PC-3 (cell line): ENCODE measurements at regions not wholly inside any gene's neighbourhood (a gene's known extent, or its start where the extent isn't known, plus 50 kb on each side); places are given as distances from the start of the nearest gene placed in this dataset.
A peak's percentile ranks its signal among the peaks of the same experiment; 100 is the strongest.

ENCODE experiments used
- ATAC-seq: fragments of 200-7000 bp; cut with Tn5 transposase; 2 replicates; pipeline ENCODE4 v1.9.1; 2020; ENCODE audit warnings: mild to moderate bottlenecking, moderate library complexity
- BruUV-seq: library from RNA; stranded (reverse); fragments of 400-500 nt; replicated peaks from 2 replicates; lab custom pipeline; 2021; lab: Mats Ljungman, UMichigan
- CTCF ChIA-PET: fragments of 300-600 bp; sonication (Branson Sonifier 250); formaldehyde crosslinking; loops from one replicate; lab custom pipeline; 2022; ENCODE audit warnings: antibody characterized with exemption; lab: Charles Lee
- POLR2A ChIA-PET: fragments of 300-600 bp; sonication (Branson Sonifier 250); formaldehyde crosslinking; loops from one replicate; lab custom pipeline; 2022; ENCODE audit warnings: antibody characterized with exemption; ENCODE audit not compliant: unreplicated experiment; lab: Charles Lee
- DNase-seq: peaks from one replicate; pipeline ENCODE4 v3.0.0-alpha.2; 2015
- H2AFZ ChIP-seq: fragments of 300-600 bp; sonication (generic); 2 replicates; pipeline ENCODE4 v1.6.0; 2016; ENCODE audit warnings: antibody characterized with exemption, low read length
- H3F3A ChIP-seq: fragments of 300-600 bp; sonication (generic); one replicate; pipeline ENCODE4 v1.6.0; 2017; ENCODE audit warnings: antibody characterized with exemption, low read length, control low read depth, mild to moderate bottlenecking; ENCODE audit not compliant: unreplicated experiment
- H3K27ac ChIP-seq: fragments of 300-600 bp; sonication (generic); 2 replicates; pipeline ENCODE4 v1.5.1; 2016; ENCODE audit warnings: mild to moderate bottlenecking, low read length
- H3K27me3 ChIP-seq: fragments of 300-600 bp; sonication (generic); 2 replicates; pipeline ENCODE4 v1.6.1; 2016; ENCODE audit warnings: low read length, mixed read lengths
- H3K36me3 ChIP-seq: fragments of 300-600 bp; sonication (generic); 2 replicates; pipeline ENCODE4 v1.6.1; 2016; ENCODE audit warnings: low read depth, mixed run types, low read length, mixed read lengths
- H3K4me1 ChIP-seq: fragments of 300-600 bp; sonication (generic); 2 replicates; pipeline ENCODE4 v1.5.1; 2016; ENCODE audit warnings: low read length; ENCODE audit not compliant: insufficient read depth
- H3K4me2 ChIP-seq: fragments of 300-600 bp; sonication (generic); 2 replicates; pipeline ENCODE4 v1.6.0; 2016; ENCODE audit warnings: low read length
- H3K4me3 ChIP-seq: fragments of 300-600 bp; sonication (generic); 2 replicates; pipeline ENCODE4 v1.5.1; 2016; ENCODE audit warnings: mild to moderate bottlenecking, low read length, mixed read lengths
- H3K79me2 ChIP-seq: fragments of 300-600 bp; sonication (generic); 2 replicates; pipeline ENCODE4 v1.6.1; 2017; ENCODE audit warnings: low read length, mixed read lengths
- H3K9ac ChIP-seq: fragments of 300-600 bp; sonication (generic); 2 replicates; pipeline ENCODE4 v1.6.0; 2016; ENCODE audit warnings: mild to moderate bottlenecking, low read length
- H3K9me2 ChIP-seq: fragments of 300-600 bp; sonication (generic); replicated peaks from 2 replicates; pipeline ENCODE4 v1.6.1; 2016; ENCODE audit warnings: mixed run types, low read length, mixed read lengths
- H3K9me3 ChIP-seq: fragments of 300-600 bp; sonication (generic); 2 replicates; pipeline ENCODE4 v1.6.1; 2016; ENCODE audit warnings: low read length, mixed read lengths
- H4K20me1 ChIP-seq: fragments of 300-600 bp; sonication (generic); 2 replicates; pipeline ENCODE4 v1.6.1; 2016; ENCODE audit warnings: low read length, mixed read lengths
- CTCF ChIP-seq: fragments of 300-600 bp; sonication (generic); conservative IDR thresholded peaks from 2 replicates; pipeline ENCODE4 v1.5.1; 2017; ENCODE audit warnings: antibody characterized with exemption, low read depth, mild to moderate bottlenecking, low read length
- EZH2 ChIP-seq: fragments of 300-600 bp; sonication (generic); IDR thresholded peaks from one replicate; pipeline ENCODE4 v1.6.1; 2017; ENCODE audit warnings: antibody characterized with exemption, mild to moderate bottlenecking, low read length; ENCODE audit not compliant: unreplicated experiment
- EZH2phosphoT487 ChIP-seq: fragments of 300-600 bp; sonication (generic); IDR thresholded peaks from 2 replicates; pipeline ENCODE4 v1.6.1; 2018; ENCODE audit warnings: mild to moderate bottlenecking, antibody characterized with exemption, low read length, borderline replicate concordance
- intact Hi-C: fragments of 100-400 bp; cut with micrococcal nuclease; formaldehyde crosslinking; loops from 2 replicates; pipeline ENCODE4 v1.9.0; 2023

DNA sequence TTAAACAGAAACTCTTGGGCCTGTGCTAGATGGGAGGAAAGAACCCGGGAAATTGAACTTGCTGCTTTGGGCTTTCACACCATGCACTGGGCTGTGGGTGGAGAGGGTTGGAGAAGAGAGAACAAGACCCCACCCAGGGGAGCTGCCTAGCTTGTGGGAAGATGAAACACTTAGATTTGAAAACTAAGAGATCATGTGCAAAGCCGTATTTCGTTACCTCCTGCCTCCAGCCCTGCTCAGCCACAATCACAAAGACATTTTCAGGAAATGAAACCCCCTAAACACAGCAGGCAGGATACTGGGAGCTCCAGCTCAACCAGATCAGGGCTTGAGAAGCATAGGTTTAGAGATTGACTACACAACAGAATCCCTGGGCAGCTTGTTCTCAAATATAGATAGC is 183.0 kb upstream of the C2CD4B start:
- Histone ChIP-seq H3K27me3 (no peaks in the 10 kb centered on the region; the same call in 1 of the 2 replicates), H3K4me2 (no peak overlapping the region), H3K4me3 (no peak overlapping the region), H3K79me2 (no peaks in the 10 kb centered on the region), H3K4me1 (no peaks in the 10 kb centered on the region), H4K20me1 (no peaks in the 10 kb centered on the region), H3K27ac (no peak overlapping the region), H3F3A (no peaks in the 10 kb centered on the region), H2AFZ (no peak overlapping the region), H3K9me2 (no peaks in the 10 kb centered on the region), H3K36me3 (no peaks in the 10 kb centered on the region), H3K9ac (no peak overlapping the region), H3K9me3 (no peaks in the 10 kb centered on the region)
- no TSS peak for BruUV-seq
- intact Hi-C loops = no loop called here
- POLR2A ChIA-PET = no interaction called here
- TF ChIP-seq EZH2 (no peak), EZH2phosphoT487 (no peak), CTCF (no peak)
- CTCF ChIA-PET = no interaction called here
- DNase-seq = no peak
- no peak for ATAC-seq

GRCh38 chr15:62348623-62349022 is 183.5 kb upstream of the C2CD4B start:
- ChIA-PET POLR2A (no interaction called here), CTCF (no interaction called here)
- no TSS peak for BruUV-seq
- Histone ChIP-seq H3F3A (no peaks in the 10 kb centered on the region), H3K9me2 (no peaks in the 10 kb centered on the region), H3K9ac (no peak overlapping the region), H3K4me2 (no peak overlapping the region), H3K27ac (no peak overlapping the region), H3K4me3 (no peak overlapping the region), H3K27me3 (no peaks in the 10 kb centered on the region; the same call in 1 of the 2 replicates), H2AFZ (no peak overlapping the region), H3K4me1 (no peaks in the 10 kb centered on the region), H3K79me2 (no peaks in the 10 kb centered on the region), H3K36me3 (no peaks in the 10 kb centered on the region), H4K20me1 (no peaks in the 10 kb centered on the region), H3K9me3 (no peaks in the 10 kb centered on the region)
- ATAC-seq = peak; percentile 29; the same call in 1 of the 2 replicates
- TF ChIP-seq EZH2 = no peak
- TF ChIP-seq CTCF = no peak
- TF ChIP-seq EZH2phosphoT487 = no peak
- intact Hi-C loops = no loop called here
- no peak for DNase-seq

GRCh38 chr15:62352817-62353216 is 187.7 kb upstream of the C2CD4B start:
- BruUV-seq = no TSS peak

More at GRCh38 chr15:62352817-62353216, 187.7 kb upstream of the C2CD4B start:
- H3K4me2 ChIP-seq = no peak overlapping the region
- H3K4me1 ChIP-seq = no peaks in the 10 kb centered on the region
- no peaks in the 10 kb centered on the region for H3K79me2 ChIP-seq
- no peak overlapping the region for H3K4me3 ChIP-seq
- H2AFZ ChIP-seq = no peak overlapping the region
- ChIA-PET POLR2A (no interaction called here), CTCF (no interaction called here)
- no peaks in the 10 kb centered on the region for H3K9me2 ChIP-seq
- H3K9ac ChIP-seq = no peak overlapping the region
- no peaks in the 10 kb centered on the region for H3F3A ChIP-seq
- H4K20me1 ChIP-seq = no peaks in the 10 kb centered on the region
- ATAC-seq = no peak
- TF ChIP-seq EZH2 (no peak), CTCF (no peak), EZH2phosphoT487 (no peak)
- no peak overlapping the region for H3K27ac ChIP-seq
- intact Hi-C loops = no loop called here
- no peaks in the 10 kb centered on the region for H3K9me3 ChIP-seq
- H3K36me3 ChIP-seq = no peaks in the 10 kb centered on the region
- no peaks in the 10 kb centered on the region; the same call in 1 of the 2 replicates for H3K27me3 ChIP-seq
- no peak for DNase-seq
